ENCODE measurements at regions not wholly inside any gene's neighbourhood (a gene's known extent, or its start where the extent isn't known, plus 50 kb on each side); places are given as distances from the start of the nearest gene placed in this dataset.

DNA sequence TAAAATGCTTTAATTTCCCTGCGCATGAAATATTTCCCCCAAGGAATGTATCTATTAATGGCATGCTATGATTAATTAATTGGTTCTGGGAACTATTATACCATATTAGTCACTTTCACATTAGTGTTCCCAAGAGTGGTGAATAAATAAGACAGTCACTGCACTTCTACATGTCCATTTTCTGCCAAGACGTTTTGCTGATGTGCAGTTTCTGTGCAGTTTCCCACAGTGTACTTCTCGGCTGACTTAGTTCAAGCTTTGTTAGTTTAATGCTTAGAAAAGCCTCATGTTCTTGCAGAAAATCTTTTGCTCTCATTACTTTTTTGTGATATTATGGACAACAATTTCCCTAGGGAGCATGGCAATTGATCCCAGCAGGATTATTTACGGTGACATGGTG is 1014.5 kb downstream of the BRINP3 start:
- no peak for TF ChIP-seq EZH2phosphoT487 (IDR thresholded peaks at IDR 0.05; ENCODE audit: unreplicated experiment)
- TF ChIP-seq, protein P1, sequence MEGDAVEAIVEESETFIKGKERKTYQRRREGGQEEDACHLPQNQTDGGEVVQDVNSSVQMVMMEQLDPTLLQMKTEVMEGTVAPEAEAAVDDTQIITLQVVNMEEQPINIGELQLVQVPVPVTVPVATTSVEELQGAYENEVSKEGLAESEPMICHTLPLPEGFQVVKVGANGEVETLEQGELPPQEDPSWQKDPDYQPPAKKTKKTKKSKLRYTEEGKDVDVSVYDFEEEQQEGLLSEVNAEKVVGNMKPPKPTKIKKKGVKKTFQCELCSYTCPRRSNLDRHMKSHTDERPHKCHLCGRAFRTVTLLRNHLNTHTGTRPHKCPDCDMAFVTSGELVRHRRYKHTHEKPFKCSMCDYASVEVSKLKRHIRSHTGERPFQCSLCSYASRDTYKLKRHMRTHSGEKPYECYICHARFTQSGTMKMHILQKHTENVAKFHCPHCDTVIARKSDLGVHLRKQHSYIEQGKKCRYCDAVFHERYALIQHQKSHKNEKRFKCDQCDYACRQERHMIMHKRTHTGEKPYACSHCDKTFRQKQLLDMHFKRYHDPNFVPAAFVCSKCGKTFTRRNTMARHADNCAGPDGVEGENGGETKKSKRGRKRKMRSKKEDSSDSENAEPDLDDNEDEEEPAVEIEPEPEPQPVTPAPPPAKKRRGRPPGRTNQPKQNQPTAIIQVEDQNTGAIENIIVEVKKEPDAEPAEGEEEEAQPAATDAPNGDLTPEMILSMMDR (conservative IDR thresholded peaks at IDR 0.05; ENCODE audit: low read depth in 2 of 2): no peak
- TF ChIP-seq CREB1 (CRISPR knock-in tag; IDR thresholded peaks at IDR 0.05; ENCODE audit: low read depth): no peak
- no peak for TF ChIP-seq POLR2AphosphoS5 (IDR thresholded peaks at IDR 0.05; ENCODE audit: low read depth)
- no peak for TF ChIP-seq ZNF114 (CRISPR knock-in tag; IDR thresholded peaks at IDR 0.05)
- no peak for TF ChIP-seq EZH2 (IDR thresholded peaks at IDR 0.05; ENCODE audit: low read depth, unreplicated experiment)
- TF ChIP-seq, protein P2, sequence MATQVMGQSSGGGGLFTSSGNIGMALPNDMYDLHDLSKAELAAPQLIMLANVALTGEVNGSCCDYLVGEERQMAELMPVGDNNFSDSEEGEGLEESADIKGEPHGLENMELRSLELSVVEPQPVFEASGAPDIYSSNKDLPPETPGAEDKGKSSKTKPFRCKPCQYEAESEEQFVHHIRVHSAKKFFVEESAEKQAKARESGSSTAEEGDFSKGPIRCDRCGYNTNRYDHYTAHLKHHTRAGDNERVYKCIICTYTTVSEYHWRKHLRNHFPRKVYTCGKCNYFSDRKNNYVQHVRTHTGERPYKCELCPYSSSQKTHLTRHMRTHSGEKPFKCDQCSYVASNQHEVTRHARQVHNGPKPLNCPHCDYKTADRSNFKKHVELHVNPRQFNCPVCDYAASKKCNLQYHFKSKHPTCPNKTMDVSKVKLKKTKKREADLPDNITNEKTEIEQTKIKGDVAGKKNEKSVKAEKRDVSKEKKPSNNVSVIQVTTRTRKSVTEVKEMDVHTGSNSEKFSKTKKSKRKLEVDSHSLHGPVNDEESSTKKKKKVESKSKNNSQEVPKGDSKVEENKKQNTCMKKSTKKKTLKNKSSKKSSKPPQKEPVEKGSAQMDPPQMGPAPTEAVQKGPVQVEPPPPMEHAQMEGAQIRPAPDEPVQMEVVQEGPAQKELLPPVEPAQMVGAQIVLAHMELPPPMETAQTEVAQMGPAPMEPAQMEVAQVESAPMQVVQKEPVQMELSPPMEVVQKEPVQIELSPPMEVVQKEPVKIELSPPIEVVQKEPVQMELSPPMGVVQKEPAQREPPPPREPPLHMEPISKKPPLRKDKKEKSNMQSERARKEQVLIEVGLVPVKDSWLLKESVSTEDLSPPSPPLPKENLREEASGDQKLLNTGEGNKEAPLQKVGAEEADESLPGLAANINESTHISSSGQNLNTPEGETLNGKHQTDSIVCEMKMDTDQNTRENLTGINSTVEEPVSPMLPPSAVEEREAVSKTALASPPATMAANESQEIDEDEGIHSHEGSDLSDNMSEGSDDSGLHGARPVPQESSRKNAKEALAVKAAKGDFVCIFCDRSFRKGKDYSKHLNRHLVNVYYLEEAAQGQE (IDR thresholded peaks at IDR 0.05; ENCODE audit: unreplicated experiment): no peak
- TF ChIP-seq JUNB (IDR thresholded peaks at IDR 0.05; ENCODE audit: unreplicated experiment): no peak
- TF ChIP-seq, protein P3, sequence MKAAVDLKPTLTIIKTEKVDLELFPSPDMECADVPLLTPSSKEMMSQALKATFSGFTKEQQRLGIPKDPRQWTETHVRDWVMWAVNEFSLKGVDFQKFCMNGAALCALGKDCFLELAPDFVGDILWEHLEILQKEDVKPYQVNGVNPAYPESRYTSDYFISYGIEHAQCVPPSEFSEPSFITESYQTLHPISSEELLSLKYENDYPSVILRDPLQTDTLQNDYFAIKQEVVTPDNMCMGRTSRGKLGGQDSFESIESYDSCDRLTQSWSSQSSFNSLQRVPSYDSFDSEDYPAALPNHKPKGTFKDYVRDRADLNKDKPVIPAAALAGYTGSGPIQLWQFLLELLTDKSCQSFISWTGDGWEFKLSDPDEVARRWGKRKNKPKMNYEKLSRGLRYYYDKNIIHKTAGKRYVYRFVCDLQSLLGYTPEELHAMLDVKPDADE (IDR thresholded peaks at IDR 0.05): no peak

All from GM23338 (cell line).